ENCODE measurements at regions not wholly inside any gene's neighbourhood (a gene's known extent, or its start where the extent isn't known, plus 50 kb on each side); places are given as distances from the start of the nearest gene placed in this dataset.

- TF ChIP-seq ZFX (IDR thresholded peaks at IDR 0.05; ENCODE audit: borderline replicate concordance) (no peak), CTCF (IDR thresholded peaks at IDR 0.05) (no peak)
- H3K27ac ChIP-seq: no peak overlapping the region
Measured at GRCh38 chr15:55007561-55007960, 189.2 kb downstream of the RSL24D1 start.

- H3K27ac ChIP-seq: no peak overlapping the region
- no peak for TF ChIP-seq ZFX (IDR thresholded peaks at IDR 0.05; ENCODE audit: borderline replicate concordance)
- no peak for TF ChIP-seq CTCF (IDR thresholded peaks at IDR 0.05)
Measured at GRCh38 chr15:55005679-55006078, 191.1 kb downstream of the RSL24D1 start.

- H3K27ac ChIP-seq: no peak overlapping the region
- no peak for TF ChIP-seq CTCF (IDR thresholded peaks at IDR 0.05)
- TF ChIP-seq ZFX (IDR thresholded peaks at IDR 0.05; ENCODE audit: borderline replicate concordance): no peak
Measured at GRCh38 chr15:55003965-55004873, 192.5 kb downstream of the RSL24D1 start.

- H3K27ac ChIP-seq: no peak overlapping the region
- no peak for TF ChIP-seq ZFX (IDR thresholded peaks at IDR 0.05; ENCODE audit: borderline replicate concordance)
- no peak for TF ChIP-seq CTCF (IDR thresholded peaks at IDR 0.05)
Measured at GRCh38 chr15:54998661-54999060, 198.1 kb downstream of the RSL24D1 start.

- H3K27ac ChIP-seq: no peak overlapping the region
Measured at GRCh38 chr15:54990793-54991192, 205.9 kb downstream of the RSL24D1 start.

GRCh38 chr15:54987881-54988280, 208.9 kb downstream of the RSL24D1 start:
- H3K27ac ChIP-seq: no peak overlapping the region
- TF ChIP-seq ZFX (IDR thresholded peaks at IDR 0.05; ENCODE audit: borderline replicate concordance) (no peak), CTCF (IDR thresholded peaks at IDR 0.05) (no peak)

More at GRCh38 chr15:54990793-54991192, 205.9 kb downstream of the RSL24D1 start:
- TF ChIP-seq CTCF (IDR thresholded peaks at IDR 0.05) (no peak), ZFX (IDR thresholded peaks at IDR 0.05; ENCODE audit: borderline replicate concordance) (no peak)

GRCh38 chr15:54979964-54980363, 216.8 kb downstream of the RSL24D1 start:
- TF ChIP-seq CTCF (IDR thresholded peaks at IDR 0.05) (no peak), ZFX (IDR thresholded peaks at IDR 0.05; ENCODE audit: borderline replicate concordance) (no peak)
- no peak overlapping the region for H3K27ac ChIP-seq
